K562 (cell line): ENCODE measurements at regions not wholly inside any gene's neighbourhood (a gene's known extent, or its start where the extent isn't known, plus 50 kb on each side); places are given as distances from the start of the nearest gene placed in this dataset.

ENCODE experiments used
- ATAC-seq: fragments of 200-7000 bp; cut with Tn5 transposase; 3 replicates; pipeline ENCODE4 v1.9.1; 2020; ENCODE audit warnings: moderate library complexity
- BruUV-seq: library from RNA; stranded (reverse); fragments of 400-500 nt; replicated peaks from 2 replicates; lab custom pipeline; 2021; lab: Mats Ljungman, UMichigan
- CTCF ChIA-PET: fragments of 300-600 bp; formaldehyde crosslinking; extraction: SDS; loops from one replicate; lab custom pipeline; 2021; ENCODE audit warnings: low intra/inter-chr PET ratio; lab: Yijun Ruan, JAX
- POLR2A ChIA-PET: fragments of 300-600, 350-650 bp; sonication (Branson Sonifier 250); formaldehyde crosslinking; extraction: SDS; loops from one replicate; lab custom pipeline; 2021; ENCODE audit warnings: antibody characterized with exemption, inconsistent platforms; lab: Yijun Ruan, JAX
- DNase-seq, 4 experiments: peaks; one replicate each; pipeline versions ENCODE4 v3.0.0 to v3.0.0-alpha.2; 2011 to 2018; ENCODE audit warnings: low spot score in 3 of 4, mixed read lengths in 3 of 4; ENCODE audit errors: extremely low read depth in 1 of 4
- FAIRE-seq: peaks from 2 replicates; lab custom pipeline; 2011; peaks lifted over from hg19 to GRCh38; lab: Jason Lieb, UNC
- H2AFZ ChIP-seq: 2 replicates; pipeline ENCODE4 v1.6.0; 2011; ENCODE audit warnings: low read depth, low read length, control low read depth, inconsistent platforms
- H3K27ac ChIP-seq: fragments of 200-600 bp; 3 replicates; pipeline ENCODE4 v1.8.0; 2011; ENCODE audit warnings: low read depth, mild to moderate bottlenecking, control low read depth, inconsistent platforms, low read length, moderate library complexity, mixed read lengths; ENCODE audit errors: extremely low read depth
- H3K27me3 ChIP-seq, 2 experiments: fragments of 300-600 bp in 1 of 2; 2 replicates in 1 of 2; 3 replicates in 1 of 2; pipeline versions ENCODE4 v1.6.0 to v1.8.0; 2011; ENCODE audit warnings: inconsistent platforms in 2 of 2, low read length in 2 of 2, mild to moderate bottlenecking in 1 of 2, mixed read lengths in 1 of 2, moderate library complexity in 1 of 2; ENCODE audit not compliant: control insufficient read depth in 2 of 2, insufficient read depth in 2 of 2
- H3K36me3 ChIP-seq: fragments of 300-600 bp; 3 replicates; pipeline ENCODE4 v1.8.0; 2011; ENCODE audit warnings: mild to moderate bottlenecking, low read length, inconsistent platforms; ENCODE audit not compliant: control insufficient read depth, insufficient read depth
- H3K4me1 ChIP-seq, 2 experiments: fragments of 200-600 bp in 1 of 2; replicated peaks in 1 of 2; 2 replicates in 1 of 2; 3 replicates in 1 of 2; pipeline versions ENCODE4 v1.5.1 to v1.8.0; 2011; ENCODE audit warnings: inconsistent platforms in 2 of 2, low read length in 2 of 2, mild to moderate bottlenecking in 1 of 2, mixed read lengths in 1 of 2, moderate library complexity in 1 of 2; ENCODE audit not compliant: control insufficient read depth in 2 of 2, insufficient read depth in 2 of 2
- H3K4me2 ChIP-seq: 2 replicates; pipeline ENCODE4 v1.6.1; 2011; ENCODE audit warnings: low read length, control low read depth, inconsistent platforms, mixed read lengths; ENCODE audit not compliant: insufficient read depth
- H3K4me3 ChIP-seq: fragments of 200-600 bp; sonication (generic), shearing (Covaris generic); 2 replicates; pipeline ENCODE4 v1.5.1; 2016; ENCODE audit warnings: control low read depth, inconsistent platforms
- H3K79me2 ChIP-seq: fragments of 200-600 bp; 3 replicates; pipeline ENCODE4 v1.8.0; 2011; ENCODE audit warnings: low read length, inconsistent platforms; ENCODE audit not compliant: control insufficient read depth, insufficient read depth
- H3K9ac ChIP-seq, 2 experiments: 2 replicates each; pipeline versions ENCODE4 v1.6.0 to v1.6.1; 2011; ENCODE audit warnings: low read depth in 2 of 2, low read length in 2 of 2, control low read depth in 1 of 2, inconsistent platforms in 1 of 2, mild to moderate bottlenecking in 1 of 2, mixed read lengths in 1 of 2; ENCODE audit not compliant: insufficient read depth in 1 of 2
- H3K9me1 ChIP-seq: one replicate; pipeline ENCODE4 v1.6.0; 2011; ENCODE audit warnings: inconsistent platforms, mild to moderate bottlenecking, low read length, moderate library complexity; ENCODE audit not compliant: control insufficient read depth, insufficient read depth
- H3K9me3 ChIP-seq: replicated peaks from 2 replicates; pipeline ENCODE4 v1.5.1; 2011; ENCODE audit warnings: low read depth, low read length, inconsistent platforms; ENCODE audit not compliant: control insufficient read depth, insufficient read depth
- H4K20me1 ChIP-seq: replicated peaks from 2 replicates; pipeline ENCODE4 v1.6.1; 2011; ENCODE audit warnings: low read length, inconsistent platforms, mixed read lengths; ENCODE audit not compliant: control insufficient read depth, insufficient read depth
- ARNT ChIP-seq, 2 experiments: fragments of 450-650 bp; IDR thresholded peaks; 2 replicates each; pipeline ENCODE4 v1.6.1; 2016; ENCODE audit warnings: mild to moderate bottlenecking in 1 of 2
- CSDE1 ChIP-seq, 2 experiments: fragments of 450-650 bp; IDR thresholded peaks; 2 replicates each; pipeline ENCODE4 v1.6.1; 2016; ENCODE audit warnings: mild to moderate bottlenecking in 1 of 2
- EZH2 ChIP-seq: IDR thresholded peaks from 2 replicates; pipeline ENCODE4 v1.6.1; 2012; ENCODE audit warnings: low read depth, mild to moderate bottlenecking, inconsistent platforms, low read length, borderline replicate concordance
- FOXA3 ChIP-seq, 2 experiments: fragments of 450-650 bp in 1 of 2; sonication (generic) in 1 of 2; formaldehyde crosslinking; IDR thresholded peaks in 1 of 2; conservative IDR thresholded peaks in 1 of 2; 2 replicates each; pipeline versions ENCODE4 v1.4.0 to v1.8.0; 2020 to 2022; ENCODE audit warnings: mild to moderate bottlenecking in 2 of 2, missing genetic modification reagents in 1 of 2
- HCFC1 ChIP-seq: IDR thresholded peaks from 2 replicates; pipeline ENCODE4 v1.6.1; 2012; ENCODE audit warnings: low read depth, low read length, improper control_type of control experiment
- NBN ChIP-seq: fragments of 450-650 bp; IDR thresholded peaks from 2 replicates; pipeline ENCODE4 v1.6.1; 2016; ENCODE audit warnings: low read depth, mild to moderate bottlenecking
- NUFIP1 ChIP-seq: fragments of 450-650 bp; IDR thresholded peaks from 2 replicates; pipeline ENCODE4 v1.6.1; 2018; ENCODE audit not compliant: partially characterized antibody
- PRMT5 ChIP-seq: sonication (generic); formaldehyde crosslinking; IDR thresholded peaks from 2 replicates; pipeline ENCODE4 v1.5.0; 2020; ENCODE audit warnings: missing genetic modification reagents
- TAL1 ChIP-seq: fragments of 450-650 bp; IDR thresholded peaks from 2 replicates; pipeline ENCODE4 v1.6.1; 2016; ENCODE audit warnings: mild to moderate bottlenecking
- YY1 ChIP-seq, 3 experiments: IDR thresholded peaks; 2 replicates each; pipeline ENCODE4 v1.6.1; 2011; ENCODE audit warnings: low read length in 2 of 3, mild to moderate bottlenecking in 2 of 3, moderate library complexity in 2 of 3, borderline replicate concordance in 1 of 3, control low read depth in 1 of 3, low read depth in 1 of 3; ENCODE audit not compliant: insufficient read depth in 3 of 3, insufficient replicate concordance in 2 of 3, control insufficient read depth in 1 of 3, insufficient read length in 1 of 3; ENCODE audit errors: extremely low read depth in 1 of 3
- ZNF3 ChIP-seq: fragments of 250-450 bp; sonication (Bioruptor Pico); IDR thresholded peaks from 2 replicates; pipeline ENCODE4 v1.5.0; 2021; ENCODE audit warnings: mild to moderate bottlenecking, moderate library complexity
- WGBS: fragments of 100-300 bp; shearing (Covaris generic); methylation state at CpG from one replicate; pipeline ENCODE4 v1.1.6; 2016; ENCODE audit warnings: low coverage, mixed read lengths; ENCODE audit not compliant: insufficient coverage; ENCODE audit errors: missing lambda C conversion rate; 5-methylcytosine and 5-hydroxymethylcytosine counted together
- in situ Hi-C: fragments of 300-500 bp; cut with MboI; formaldehyde crosslinking; loops from 4 replicates; pipeline ENCODE4 v1.15.0; 2018; ENCODE audit warnings: inconsistent platforms, mixed read lengths
- intact Hi-C: fragments of 100-400 bp; cut with micrococcal nuclease; formaldehyde crosslinking; loops from 2 replicates; pipeline ENCODE4 v1.14.2; 2022

- no peak for FAIRE-seq
- 0% methylated on average over 3 of the region's 3 CpGs for WGBS
- H3K9ac ChIP-seq: no peak overlapping the region
- intact Hi-C loops: no loop called here
- H2AFZ ChIP-seq: no peak overlapping the region
- ChIA-PET CTCF (no interaction called here), POLR2A (no interaction called here)
- H3K27ac ChIP-seq: no peak overlapping the region
- no peak overlapping the region for H3K4me3 ChIP-seq
- DNase-seq: no peak
- no peaks in the 10 kb centered on the region for H4K20me1 ChIP-seq
- in situ Hi-C loops: no loop called here
- H3K27me3 ChIP-seq: no peaks in the 10 kb centered on the region
- TF ChIP-seq NUFIP1 (no peak), YY1 (IDR thresholded peaks at IDR 0.05; ENCODE audit: borderline replicate concordance in 1 of 3, control insufficient read depth in 1 of 3, extremely low read depth in 1 of 3, insufficient read depth in 3 of 3, insufficient read length in 1 of 3, insufficient replicate concordance in 2 of 3, low read depth in 1 of 3, low read length in 2 of 3) (no peak), ARNT (IDR thresholded peaks at IDR 0.05) (no peak), TAL1 (no peak), EZH2 (no peak), PRMT5 (CRISPR knock-in tag) (no peak), FOXA3 (CRISPR knock-in tag; conservative IDR thresholded peaks at IDR 0.05 in 1 of 2, IDR thresholded peaks at IDR 0.05 in 1 of 2) (no peak), HCFC1 (no peak), CSDE1 (IDR thresholded peaks at IDR 0.05) (no peak), ZNF3 (CRISPR knock-in tag) (no peak), NBN (no peak)
- H3K36me3 ChIP-seq: no peaks in the 10 kb centered on the region
- H3K4me2 ChIP-seq: no peak overlapping the region
- no peaks in the 10 kb centered on the region for H3K9me1 ChIP-seq
- ATAC-seq: no peak
- no peaks in the 10 kb centered on the region for H3K4me1 ChIP-seq
- no peaks in the 10 kb centered on the region; the same call in 1 of the 2 replicates for H3K9me3 ChIP-seq
- BruUV-seq: no TSS peak
- no peaks in the 10 kb centered on the region for H3K79me2 ChIP-seq
Measured at GRCh38 chr6:23195487-23195886, 626.1 kb downstream of the HDGFL1 start.
